ENCODE measurements at regions not wholly inside any gene's neighbourhood (a gene's known extent, or its start where the extent isn't known, plus 50 kb on each side); places are given as distances from the start of the nearest gene placed in this dataset.

DNA sequence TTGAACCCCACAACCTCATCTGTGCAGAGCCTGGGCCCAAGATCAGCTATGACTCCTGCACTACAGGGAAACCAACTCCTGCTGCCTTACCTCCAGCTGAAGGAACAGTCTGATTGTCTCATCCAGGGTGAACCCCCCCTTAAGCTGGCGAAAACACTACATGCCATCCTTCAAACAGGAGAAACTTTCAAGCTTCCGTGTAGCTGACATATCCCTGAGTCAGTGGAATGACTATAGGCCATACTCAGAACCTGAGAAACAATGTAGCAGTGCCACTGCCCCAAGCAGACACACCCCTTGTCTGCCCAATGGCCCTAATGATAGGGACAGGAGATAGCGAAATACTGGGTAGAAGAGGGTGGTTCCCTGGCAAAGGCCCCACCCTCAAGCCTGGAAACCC lies 213.6 kb upstream of the PGRMC2 start:
- H3K79me2 ChIP-seq (ENCODE audit: insufficient read depth, low read length) = no peaks in the 10 kb centered on the region
- FAIRE-seq (no peak), DNase-seq (ENCODE audit: low spot score) (no peak), ATAC-seq (no peak)
- WGBS (ENCODE audit: low lambda C conversion rate) = 17% methylated on average over 2 of the region's 3 CpGs
- no peak overlapping the region for H3K27ac ChIP-seq (ENCODE audit: extremely low read length, insufficient read depth, low read length)
- in situ Hi-C loops (cut with HindIII; ENCODE audit: extremely low pct_ligation_motif_present, low pct_unique_long_range_greater_than_20kb) (no loop called here), intact Hi-C loops (cut with micrococcal nuclease; ENCODE audit: unreplicated experiment) (no loop called here)
- H3K27me3 ChIP-seq (ENCODE audit: control insufficient read depth in 1 of 2, insufficient read depth in 2 of 2, low read length in 2 of 2) = no peaks in the 10 kb centered on the region
- no TSS peak for BruUV-seq (replicated peaks)
- H4K20me1 ChIP-seq (ENCODE audit: insufficient read depth, low read length) = no peaks in the 10 kb centered on the region
- H3K36me3 ChIP-seq (replicated peaks in 1 of 2; ENCODE audit: control insufficient read depth in 1 of 2, insufficient read depth in 2 of 2, low read length in 2 of 2) = no peaks in the 10 kb centered on the region
- ChIA-PET POLR2A (no interaction called here), CTCF (ENCODE audit: low intra/inter-chr PET ratio, low total read pairs) (no interaction called here)
- H3K4me3 ChIP-seq (replicated peaks in 1 of 3; ENCODE audit: insufficient read depth in 1 of 3, low read depth in 2 of 3, low read length in 3 of 3) = no peak overlapping the region
- H2AFZ ChIP-seq (ENCODE audit: low read length) = no peak overlapping the region
- no peaks in the 10 kb centered on the region for H3K9me3 ChIP-seq (ENCODE audit: low read length)
- no peak overlapping the region for H3K9ac ChIP-seq (ENCODE audit: insufficient read depth, low read depth, low read length)
- TF ChIP-seq XBP1 (CRISPR knock-in tag; IDR thresholded peaks at IDR 0.05) (no peak), GABPA (IDR thresholded peaks at IDR 0.05; ENCODE audit: low read depth, low read length) (no peak), GABPA (CRISPR knock-in tag; IDR thresholded peaks at IDR 0.05; ENCODE audit: low read depth) (no peak), CHD4 (IDR thresholded peaks at IDR 0.05; ENCODE audit: borderline replicate concordance, low read length) (no peak), ZNF24 (IDR thresholded peaks at IDR 0.05) (no peak), ZNF564 (CRISPR knock-in tag; IDR thresholded peaks at IDR 0.05) (no peak), MEF2D (CRISPR knock-in tag; IDR thresholded peaks at IDR 0.05) (no peak), ZNF572 (CRISPR knock-in tag; IDR thresholded peaks at IDR 0.05) (no peak), ETV6 (CRISPR knock-in tag; conservative IDR thresholded peaks at IDR 0.05) (no peak), BORCS8-MEF2B (CRISPR knock-in tag; IDR thresholded peaks at IDR 0.05) (no peak), AGO2 (optimal IDR thresholded peaks at IDR 0.05; ENCODE audit: low read depth, low read length) (no peak), ZNF773 (CRISPR knock-in tag; IDR thresholded peaks at IDR 0.05; ENCODE audit: borderline replicate concordance) (no peak), PHF8 (CRISPR knock-in tag; IDR thresholded peaks at IDR 0.05) (no peak), RELA (CRISPR knock-in tag; IDR thresholded peaks at IDR 0.05) (no peak), ZNF12 (CRISPR knock-in tag; IDR thresholded peaks at IDR 0.05) (no peak), ISL2 (CRISPR knock-in tag; IDR thresholded peaks at IDR 0.05) (no peak)
- TF ChIP-seq, protein P1, sequence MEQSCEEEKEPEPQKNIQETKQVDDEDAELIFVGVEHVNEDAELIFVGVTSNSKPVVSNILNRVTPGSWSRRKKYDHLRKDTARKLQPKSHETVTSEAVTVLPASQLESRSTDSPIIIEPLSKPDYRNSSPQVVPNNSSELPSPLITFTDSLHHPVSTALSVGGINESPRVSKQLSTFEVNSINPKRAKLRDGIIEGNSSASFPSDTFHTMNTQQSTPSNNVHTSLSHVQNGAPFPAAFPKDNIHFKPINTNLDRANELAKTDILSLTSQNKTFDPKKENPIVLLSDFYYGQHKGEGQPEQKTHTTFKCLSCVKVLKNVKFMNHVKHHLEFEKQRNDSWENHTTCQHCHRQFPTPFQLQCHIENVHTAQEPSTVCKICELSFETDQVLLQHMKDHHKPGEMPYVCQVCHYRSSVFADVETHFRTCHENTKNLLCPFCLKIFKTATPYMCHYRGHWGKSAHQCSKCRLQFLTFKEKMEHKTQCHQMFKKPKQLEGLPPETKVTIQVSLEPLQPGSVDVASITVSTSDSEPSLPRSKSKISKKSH (CRISPR knock-in tag; IDR thresholded peaks at IDR 0.05; ENCODE audit: borderline replicate concordance) = no peak
- TF ChIP-seq, protein P2, sequence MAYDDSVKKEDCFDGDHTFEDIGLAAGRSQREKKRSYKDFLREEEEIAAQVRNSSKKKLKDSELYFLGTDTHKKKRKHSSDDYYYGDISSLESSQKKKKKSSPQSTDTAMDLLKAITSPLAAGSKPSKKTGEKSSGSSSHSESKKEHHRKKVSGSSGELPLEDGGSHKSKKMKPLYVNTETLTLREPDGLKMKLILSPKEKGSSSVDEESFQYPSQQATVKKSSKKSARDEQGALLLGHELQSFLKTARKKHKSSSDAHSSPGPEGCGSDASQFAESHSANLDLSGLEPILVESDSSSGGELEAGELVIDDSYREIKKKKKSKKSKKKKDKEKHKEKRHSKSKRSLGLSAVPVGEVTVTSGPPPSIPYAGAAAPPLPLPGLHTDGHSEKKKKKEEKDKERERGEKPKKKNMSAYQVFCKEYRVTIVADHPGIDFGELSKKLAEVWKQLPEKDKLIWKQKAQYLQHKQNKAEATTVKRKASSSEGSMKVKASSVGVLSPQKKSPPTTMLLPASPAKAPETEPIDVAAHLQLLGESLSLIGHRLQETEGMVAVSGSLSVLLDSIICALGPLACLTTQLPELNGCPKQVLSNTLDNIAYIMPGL (CRISPR knock-in tag; IDR thresholded peaks at IDR 0.05; ENCODE audit: borderline replicate concordance in 1 of 2, low read depth in 1 of 2) = no peak
- TF ChIP-seq, protein P3, sequence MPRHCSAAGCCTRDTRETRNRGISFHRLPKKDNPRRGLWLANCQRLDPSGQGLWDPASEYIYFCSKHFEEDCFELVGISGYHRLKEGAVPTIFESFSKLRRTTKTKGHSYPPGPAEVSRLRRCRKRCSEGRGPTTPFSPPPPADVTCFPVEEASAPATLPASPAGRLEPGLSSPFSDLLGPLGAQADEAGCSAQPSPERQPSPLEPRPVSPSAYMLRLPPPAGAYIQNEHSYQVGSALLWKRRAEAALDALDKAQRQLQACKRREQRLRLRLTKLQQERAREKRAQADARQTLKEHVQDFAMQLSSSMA (CRISPR knock-in tag; IDR thresholded peaks at IDR 0.05) = no peak
- H3K4me2 ChIP-seq (ENCODE audit: low read depth, low read length) = no peak overlapping the region
- H3K4me1 ChIP-seq (ENCODE audit: insufficient read depth, low read length) = no peaks in the 10 kb centered on the region

Measured in HepG2 (cell line).